ENCODE measurements at regions not wholly inside any gene's neighbourhood (a gene's known extent, or its start where the extent isn't known, plus 50 kb on each side); places are given as distances from the start of the nearest gene placed in this dataset.

- Histone ChIP-seq H3K27me3 (no peaks in the 10 kb centered on the region), H3K36me3 (replicated peaks in 1 of 2) (no peaks in the 10 kb centered on the region), H3K27ac (no peak overlapping the region), H3K4me1 (replicated peaks in 1 of 2) (no peaks in the 10 kb centered on the region), H3K9me3 (replicated peaks in 1 of 3) (no peaks in the 10 kb centered on the region), H3K4me3 (no peak overlapping the region)
- WGBS, 4 donors, result 91 to 96% (median 94%) methylated on average over 1 of the region's 1 CpG
- TF ChIP-seq POLR2A (IDR thresholded peaks at IDR 0.05), result no peak
- no peak for TF ChIP-seq CTCF (IDR thresholded peaks at IDR 0.05)
- intact Hi-C loops (cut with DNase I), result no loop called here
- DNase-seq, result no peak
These were observed 142.4 kb downstream of the ZPLD1 start for GRCh38 chr3:102577082-102577789.

GRCh38 chr3:102580760-102581159 lies 145.9 kb downstream of the ZPLD1 start:
- no peak for DNase-seq

GRCh38 chr3:102586485-102586884 lies 151.7 kb downstream of the ZPLD1 start:
- intact Hi-C loops (cut with DNase I), result no loop called here

More at GRCh38 chr3:102580760-102581159, 145.9 kb downstream of the ZPLD1 start:
- no peaks in the 10 kb centered on the region for H3K4me1 ChIP-seq (replicated peaks in 1 of 2)
- intact Hi-C loops (cut with DNase I), result no loop called here
- TF ChIP-seq CTCF (IDR thresholded peaks at IDR 0.05) (no peak), POLR2A (IDR thresholded peaks at IDR 0.05) (no peak)
- no peaks in the 10 kb centered on the region for H3K36me3 ChIP-seq (replicated peaks in 1 of 2)
- no peaks in the 10 kb centered on the region for H3K9me3 ChIP-seq (replicated peaks in 1 of 3)
- H3K27me3 ChIP-seq, result no peaks in the 10 kb centered on the region
- no peak overlapping the region for H3K4me3 ChIP-seq
- no peak overlapping the region for H3K27ac ChIP-seq

More at GRCh38 chr3:102586485-102586884, 151.7 kb downstream of the ZPLD1 start:
- WGBS, 4 donors, result 69 to 78% (median 76%) methylated on average over 4 of the region's 4 CpGs
- Histone ChIP-seq H3K27me3 (no peaks in the 10 kb centered on the region), H3K36me3 (replicated peaks in 1 of 2) (no peaks in the 10 kb centered on the region), H3K27ac (no peak overlapping the region), H3K4me3 (no peak overlapping the region), H3K4me1 (replicated peaks in 1 of 2) (no peaks in the 10 kb centered on the region), H3K9me3 (replicated peaks in 1 of 3) (no peaks in the 10 kb centered on the region)
- TF ChIP-seq POLR2A (IDR thresholded peaks at IDR 0.05), result no peak
- TF ChIP-seq CTCF (IDR thresholded peaks at IDR 0.05), result no peak
- no peak for DNase-seq
